ENCODE measurements at regions not wholly inside any gene's neighbourhood (a gene's known extent, or its start where the extent isn't known, plus 50 kb on each side); places are given as distances from the start of the nearest gene placed in this dataset.

GRCh38 chrX:110430293-110431076 lies 71.8 kb downstream of the RTL9 start:
- DNase-seq, result no peak

GRCh38 chrX:110432091-110432905 lies 73.7 kb downstream of the RTL9 start:
- peak in 2 of 56 donors; percentile 0 to 2 for DNase-seq

- DNase-seq, result no peak
Measured at GRCh38 chrX:110432906-110433215, 74.2 kb downstream of the RTL9 start.

- no peak for DNase-seq
Measured at GRCh38 chrX:110435196-110435595, 76.5 kb downstream of the RTL9 start.

- DNase-seq, result no peak
Measured at GRCh38 chrX:110436523-110436922, 77.9 kb downstream of the RTL9 start.

- no peak for DNase-seq
Measured at GRCh38 chrX:110437686-110438085, 79.0 kb downstream of the RTL9 start.

- DNase-seq, result peak in 2 of 56 donors; percentile 3 to 11
Measured at GRCh38 chrX:110440016-110440805, 81.6 kb downstream of the RTL9 start.

- DNase-seq, result no peak
Measured at GRCh38 chrX:110442635-110443034, 84.0 kb downstream of the RTL9 start.

GRCh38 chrX:110444996-110445395 lies 86.3 kb downstream of the RTL9 start:
- no peak for DNase-seq

- no peak for DNase-seq
Measured at GRCh38 chrX:110448459-110448858, 89.8 kb downstream of the RTL9 start.

GRCh38 chrX:110449312-110449711 lies 90.7 kb downstream of the RTL9 start:
- no peak for DNase-seq

- peak in 53 of 56 donors; percentile 1 to 87 (median 47) for DNase-seq
Measured at GRCh38 chrX:110450050-110450449, 91.4 kb downstream of the RTL9 start.

GRCh38 chrX:110454336-110454735 lies 95.7 kb downstream of the RTL9 start:
- peak in 8 of 56 donors; percentile 2 to 49 (median 18) for DNase-seq

- no peak for DNase-seq
Measured at GRCh38 chrX:110462957-110463356, 104.3 kb downstream of the RTL9 start.

- no peak for DNase-seq
Measured at GRCh38 chrX:110466790-110467189, 108.1 kb downstream of the RTL9 start.

- DNase-seq, result no peak
Measured at GRCh38 chrX:110472265-110472664, 113.6 kb downstream of the RTL9 start.

GRCh38 chrX:110477593-110478228 lies 119.1 kb downstream of the RTL9 start:
- no peak for DNase-seq

GRCh38 chrX:110491846-110492620 lies 133.4 kb downstream of the RTL9 start:
- no peak for DNase-seq

- no peak for DNase-seq
Measured at GRCh38 chrX:110504947-110505346, 146.3 kb downstream of the RTL9 start.

GRCh38 chrX:110509755-110510532 lies 151.3 kb downstream of the RTL9 start:
- DNase-seq, result no peak

Data from amygdala (tissue), 56 donors.